ENCODE measurements at regions not wholly inside any gene's neighbourhood (a gene's known extent, or its start where the extent isn't known, plus 50 kb on each side); places are given as distances from the start of the nearest gene placed in this dataset.

- H3K18ac ChIP-seq (ENCODE audit: low read depth, low read length) = no peak overlapping the region
- no peaks in the 10 kb centered on the region for H3K9me1 ChIP-seq (ENCODE audit: insufficient read depth, low read length)
- H2BK5ac ChIP-seq (ENCODE audit: low read depth, low read length, poor library complexity, severe bottlenecking) = no peak overlapping the region
- H3K36me3 ChIP-seq (ENCODE audit: control insufficient read depth, insufficient read depth, low read length) = no peaks in the 10 kb centered on the region
- no peak overlapping the region for H4K5ac ChIP-seq (ENCODE audit: low read depth, low read length)
- H3K14ac ChIP-seq (replicated peaks; ENCODE audit: low read depth, low read length) = no peak overlapping the region
- no peak overlapping the region for H4K91ac ChIP-seq (ENCODE audit: insufficient read depth, low read depth, low read length)
- H4K8ac ChIP-seq (ENCODE audit: low read depth in 2 of 2, low read length in 2 of 2) = no peak overlapping the region
- DNase-seq (no peak), ATAC-seq (ENCODE audit: low read depth) (no peak)
- intact Hi-C loops (cut with micrococcal nuclease) (no loop called here), dilution Hi-C loops (cut with HindIII; ENCODE audit: low sequenced_read_pairs, unreplicated experiment) (no loop called here), in situ Hi-C loops (cut with MboI; ENCODE audit: low sequenced_read_pairs) (no loop called here)
- no peak overlapping the region for H3K4ac ChIP-seq (ENCODE audit: low read depth, low read length)
- H3K27me3 ChIP-seq (ENCODE audit: control insufficient read depth, insufficient read depth, low read length) = no peaks in the 10 kb centered on the region
- ChIA-PET POLR2A (ENCODE audit: unreplicated experiment) (no interaction called here), CTCF (no interaction called here)
- H2AFZ ChIP-seq (replicated peaks; ENCODE audit: low read length, poor library complexity) = peak overlapping the region; percentile 26
- no peak overlapping the region for H3K56ac ChIP-seq (ENCODE audit: extremely low read depth, insufficient read depth, low read length)
- H3K4me1 ChIP-seq (ENCODE audit: control insufficient read depth, insufficient read depth, low read length) = no peaks in the 10 kb centered on the region
- H2BK120ac ChIP-seq (ENCODE audit: low read depth, low read length) = no peak overlapping the region
- H3K27ac ChIP-seq (ENCODE audit: insufficient read depth, low read length) = no peak overlapping the region
- no peaks in the 10 kb centered on the region for H4K20me1 ChIP-seq (ENCODE audit: insufficient read depth, low read length)
- no peak overlapping the region for H2AK9ac ChIP-seq (replicated peaks; ENCODE audit: low read depth, low read length, poor library complexity)
- H3K4me2 ChIP-seq (ENCODE audit: low read depth, low read length) = no peak overlapping the region
- no peak overlapping the region for H2AK5ac ChIP-seq (ENCODE audit: low read depth, low read length)
- no peak overlapping the region for H3K23ac ChIP-seq (ENCODE audit: low read depth, low read length)
- H3K9me3 ChIP-seq (ENCODE audit: control insufficient read depth, insufficient read depth, low read length) = no peaks in the 10 kb centered on the region
- no peak overlapping the region for H3K9ac ChIP-seq (ENCODE audit: low read depth, low read length)
- H3K79me1 ChIP-seq (ENCODE audit: low read depth in 1 of 2, low read length in 2 of 2) = no peaks in the 10 kb centered on the region
- TF ChIP-seq RFX5 (IDR thresholded peaks at IDR 0.05; ENCODE audit: low read depth, low read length) (no peak), BHLHE40 (IDR thresholded peaks at IDR 0.05; ENCODE audit: low read depth, low read length) (no peak), RAD21 (IDR thresholded peaks at IDR 0.05; ENCODE audit: low read length) (no peak), ELK1 (IDR thresholded peaks at IDR 0.05; ENCODE audit: borderline replicate concordance, low read depth, low read length) (no peak), MXI1 (IDR thresholded peaks at IDR 0.05; ENCODE audit: borderline replicate concordance, low read depth, low read length) (no peak), USF2 (IDR thresholded peaks at IDR 0.05; ENCODE audit: low read depth, low read length) (no peak)
- H2BK20ac ChIP-seq (ENCODE audit: low read depth, low read length) = no peak overlapping the region
- WGBS, 2 experiments (ENCODE audit: extremely low coverage in 2 of 2, insufficient read length in 1 of 2) = 60% methylated on average over 3 of the region's 7 CpGs; no CpG with 5 or more reads in 1 of the 2 experiments
- no peak overlapping the region for H3K4me3 ChIP-seq (ENCODE audit: insufficient read depth, low read depth, low read length)
- no TSS peak for BruUV-seq (replicated peaks)
- no peak overlapping the region for H2BK15ac ChIP-seq (ENCODE audit: low read depth, low read length)
These were observed 260.6 kb downstream of the ETS1 start for GRCh38 chr11:128326791-128327190.
